ENCODE measurements at regions not wholly inside any gene's neighbourhood (a gene's known extent, or its start where the extent isn't known, plus 50 kb on each side); places are given as distances from the start of the nearest gene placed in this dataset.
"Not testable (repeated sequence)": the region's sequence is repeated elsewhere in the genome, so short reads cannot be mapped to it uniquely, and the experiment has no call there.

DNA sequence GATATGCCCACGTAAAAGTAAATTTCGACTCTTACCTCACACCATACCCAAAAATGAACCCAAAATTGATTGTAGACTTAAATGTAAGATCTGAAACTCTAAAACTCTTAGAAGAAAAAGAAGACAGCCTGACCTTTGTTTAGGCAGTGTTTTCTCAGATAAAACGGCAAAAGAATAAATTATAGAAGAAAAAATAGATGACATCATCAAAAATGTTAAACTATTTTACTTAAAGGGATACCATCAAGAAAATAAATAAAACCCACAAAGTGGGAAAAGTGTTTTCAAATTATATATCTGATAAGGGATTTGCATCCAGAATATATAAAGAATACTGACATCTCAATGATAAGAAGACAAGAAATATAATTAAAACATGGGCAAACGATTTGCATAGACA lies 862.7 kb downstream of the DTWD2 start:
- no peak for DNase-seq (ENCODE audit: low spot score)
- Histone ChIP-seq H3K9me3 (no peaks in the 10 kb centered on the region), H3K36me3 (no peaks in the 10 kb centered on the region), H3K27ac (no peak overlapping the region), H3K4me1 (ENCODE audit: control insufficient read depth in 1 of 2, low read depth in 2 of 2) (no peaks in the 10 kb centered on the region), H3K4me3 (no peak overlapping the region), H3K27me3 (replicated peaks; ENCODE audit: insufficient read depth) (no peaks in the 10 kb centered on the region)
- no peak for ATAC-seq (ENCODE audit: insufficient number of reproducible peaks, low FRiP score, low read depth)
- TF ChIP-seq, protein P1, sequence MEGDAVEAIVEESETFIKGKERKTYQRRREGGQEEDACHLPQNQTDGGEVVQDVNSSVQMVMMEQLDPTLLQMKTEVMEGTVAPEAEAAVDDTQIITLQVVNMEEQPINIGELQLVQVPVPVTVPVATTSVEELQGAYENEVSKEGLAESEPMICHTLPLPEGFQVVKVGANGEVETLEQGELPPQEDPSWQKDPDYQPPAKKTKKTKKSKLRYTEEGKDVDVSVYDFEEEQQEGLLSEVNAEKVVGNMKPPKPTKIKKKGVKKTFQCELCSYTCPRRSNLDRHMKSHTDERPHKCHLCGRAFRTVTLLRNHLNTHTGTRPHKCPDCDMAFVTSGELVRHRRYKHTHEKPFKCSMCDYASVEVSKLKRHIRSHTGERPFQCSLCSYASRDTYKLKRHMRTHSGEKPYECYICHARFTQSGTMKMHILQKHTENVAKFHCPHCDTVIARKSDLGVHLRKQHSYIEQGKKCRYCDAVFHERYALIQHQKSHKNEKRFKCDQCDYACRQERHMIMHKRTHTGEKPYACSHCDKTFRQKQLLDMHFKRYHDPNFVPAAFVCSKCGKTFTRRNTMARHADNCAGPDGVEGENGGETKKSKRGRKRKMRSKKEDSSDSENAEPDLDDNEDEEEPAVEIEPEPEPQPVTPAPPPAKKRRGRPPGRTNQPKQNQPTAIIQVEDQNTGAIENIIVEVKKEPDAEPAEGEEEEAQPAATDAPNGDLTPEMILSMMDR (IDR thresholded peaks at IDR 0.05), result no peak

DNA sequence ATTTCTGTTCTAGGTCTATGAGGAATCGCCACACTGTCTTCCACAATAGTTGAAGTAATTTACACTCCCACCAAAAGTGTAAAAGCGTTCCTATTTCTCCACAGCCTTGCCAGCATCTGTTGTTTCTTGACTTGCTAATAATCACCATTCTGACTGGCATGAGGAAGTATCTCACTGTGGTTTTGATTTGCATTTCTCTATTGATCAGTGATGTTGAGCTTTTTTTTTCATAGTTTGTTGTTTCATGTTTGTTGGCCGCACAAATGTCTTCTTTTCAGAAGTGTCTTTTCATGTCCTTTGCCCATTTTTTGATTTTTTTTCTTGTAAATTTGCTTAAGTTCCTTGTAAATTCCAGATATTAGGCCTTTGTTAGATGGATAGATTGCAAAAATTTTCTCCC lies 867.1 kb downstream of the DTWD2 start:
- ATAC-seq (ENCODE audit: insufficient number of reproducible peaks, low FRiP score, low read depth) (no peak), DNase-seq (ENCODE audit: low spot score) (no peak)
- no peaks in the 10 kb centered on the region for H3K27me3 ChIP-seq (replicated peaks; ENCODE audit: insufficient read depth)
- no peak overlapping the region for H3K27ac ChIP-seq
- TF ChIP-seq, protein P1 (IDR thresholded peaks at IDR 0.05), result no peak
- H3K36me3 ChIP-seq, result no peaks in the 10 kb centered on the region
- no peak overlapping the region for H3K4me3 ChIP-seq
- H3K4me1 ChIP-seq (ENCODE audit: control insufficient read depth in 1 of 2, low read depth in 2 of 2), result no peaks in the 10 kb centered on the region
- no peaks in the 10 kb centered on the region for H3K9me3 ChIP-seq

DNA sequence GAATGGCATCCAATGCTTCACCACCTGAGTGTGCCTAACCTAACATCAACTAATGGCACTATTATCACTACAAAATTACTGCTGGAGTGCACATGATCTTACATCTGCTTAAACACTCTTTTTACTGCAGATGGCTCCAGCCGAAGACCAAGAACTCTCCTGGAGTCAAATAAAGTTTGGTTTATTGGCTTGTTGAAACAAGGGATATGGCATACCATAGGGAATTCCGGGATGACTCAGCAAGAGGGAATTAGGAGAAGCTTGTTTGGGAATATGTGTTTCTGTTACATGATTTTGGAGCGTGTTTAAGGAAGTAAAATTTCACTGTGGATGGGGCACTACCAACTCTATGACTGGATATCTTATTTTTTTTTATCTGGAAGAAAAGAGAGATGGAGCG lies 872.6 kb downstream of the DTWD2 start:
- Histone ChIP-seq H3K36me3 (no peaks in the 10 kb centered on the region), H3K9me3 (no peaks in the 10 kb centered on the region), H3K4me1 (ENCODE audit: control insufficient read depth in 1 of 2, low read depth in 2 of 2) (no peaks in the 10 kb centered on the region), H3K4me3 (no peak overlapping the region), H3K27ac (no peak overlapping the region), H3K27me3 (replicated peaks; ENCODE audit: insufficient read depth) (no peaks in the 10 kb centered on the region)
- TF ChIP-seq, protein P1 (IDR thresholded peaks at IDR 0.05), result no peak
- ATAC-seq (ENCODE audit: insufficient number of reproducible peaks, low FRiP score, low read depth), result no peak
- no peak for DNase-seq (ENCODE audit: low spot score)

DNA sequence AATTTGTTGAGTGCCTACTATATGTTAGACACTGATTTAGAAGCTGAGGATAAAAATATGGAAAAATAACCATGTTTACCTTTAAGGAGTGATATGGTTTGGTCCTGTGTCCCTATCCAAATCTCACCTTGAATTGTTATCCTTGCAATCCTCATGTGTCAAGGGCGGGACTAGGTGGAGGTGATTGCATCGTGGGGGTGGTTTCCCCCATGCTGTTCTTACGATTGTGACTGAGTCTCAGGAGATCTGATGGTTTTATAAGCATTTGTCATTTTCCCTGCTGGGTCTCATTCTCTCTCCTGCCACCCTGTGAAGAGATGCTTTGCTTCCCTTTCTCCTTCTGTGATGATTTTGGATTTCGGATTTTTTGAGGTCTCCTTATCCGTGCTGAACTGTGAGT lies 876.4 kb downstream of the DTWD2 start:
- ATAC-seq (ENCODE audit: insufficient number of reproducible peaks, low FRiP score, low read depth) (no peak), DNase-seq (ENCODE audit: low spot score) (no peak)
- Histone ChIP-seq H3K36me3 (no peaks in the 10 kb centered on the region), H3K4me3 (no peak overlapping the region), H3K4me1 (ENCODE audit: control insufficient read depth in 1 of 2, low read depth in 2 of 2) (no peaks in the 10 kb centered on the region), H3K27ac (no peak overlapping the region), H3K27me3 (replicated peaks; ENCODE audit: insufficient read depth) (no peaks in the 10 kb centered on the region), H3K9me3 (no peaks in the 10 kb centered on the region)
- TF ChIP-seq, protein P1 (IDR thresholded peaks at IDR 0.05), result no peak

DNA sequence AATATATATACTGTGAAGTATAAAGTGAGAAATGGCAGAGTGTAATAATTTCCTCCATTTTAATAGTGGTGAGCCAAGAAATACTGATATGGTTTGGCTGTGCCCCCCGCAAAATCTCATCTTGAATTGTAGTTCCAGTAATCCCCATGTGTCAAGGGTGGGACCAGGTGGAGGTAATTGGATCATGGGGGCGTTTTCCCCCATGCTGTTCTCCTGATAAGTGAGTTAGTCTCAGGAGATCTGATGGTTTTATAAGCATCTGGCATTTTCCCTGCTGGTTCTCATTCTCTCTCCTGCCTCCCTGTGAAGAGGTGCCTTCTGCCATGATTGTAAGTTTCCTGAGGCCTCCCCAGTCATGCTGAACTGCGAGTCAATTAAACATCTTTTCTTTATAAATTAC lies 881.1 kb downstream of the DTWD2 start:
- H3K4me3 ChIP-seq; H3K36me3 ChIP-seq; H3K27ac ChIP-seq; DNase-seq (ENCODE audit: low spot score); H3K4me1 ChIP-seq (ENCODE audit: control insufficient read depth in 1 of 2, low read depth in 2 of 2); ATAC-seq (ENCODE audit: insufficient number of reproducible peaks, low FRiP score, low read depth); H3K27me3 ChIP-seq (replicated peaks; ENCODE audit: insufficient read depth); H3K9me3 ChIP-seq: not testable (repeated sequence)

DNA sequence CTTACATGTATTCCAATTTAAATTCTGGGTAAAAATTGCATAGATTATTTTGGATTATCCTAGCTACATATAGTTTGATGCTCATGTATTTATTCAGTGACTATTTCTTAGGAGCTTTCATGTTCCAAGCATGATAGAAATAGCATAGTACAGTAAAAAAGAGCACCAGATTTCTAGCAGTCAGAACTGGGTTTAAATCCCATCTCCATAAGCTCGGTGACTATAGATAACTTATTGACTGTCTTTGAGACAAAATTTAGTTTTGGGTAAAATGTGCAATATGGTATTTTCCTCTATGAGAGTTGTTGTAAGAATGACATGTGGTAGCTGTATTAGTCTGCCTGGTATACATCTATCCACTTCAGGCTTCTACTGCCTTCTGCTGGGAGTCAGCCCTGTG lies 889.6 kb downstream of the DTWD2 start:
- H3K27me3 ChIP-seq (replicated peaks; ENCODE audit: insufficient read depth), result no peaks in the 10 kb centered on the region
- no peaks in the 10 kb centered on the region for H3K9me3 ChIP-seq
- no peaks in the 10 kb centered on the region for H3K36me3 ChIP-seq
- DNase-seq (ENCODE audit: low spot score), result no peak
- TF ChIP-seq, protein P1 (IDR thresholded peaks at IDR 0.05), result no peak
- ATAC-seq (ENCODE audit: insufficient number of reproducible peaks, low FRiP score, low read depth), result no peak
- H3K4me3 ChIP-seq, result no peak overlapping the region
- H3K27ac ChIP-seq, result no peak overlapping the region
- H3K4me1 ChIP-seq (ENCODE audit: control insufficient read depth in 1 of 2, low read depth in 2 of 2), result no peaks in the 10 kb centered on the region

All from thoracic aorta (tissue), 2 donors.